HepG2 (cell line): ENCODE measurements at regions not wholly inside any gene's neighbourhood (a gene's known extent, or its start where the extent isn't known, plus 50 kb on each side); places are given as distances from the start of the nearest gene placed in this dataset.

Experiments
- ATAC-seq: fragments of 200-7000 bp; cut with Tn5 transposase; 3 replicates; pipeline ENCODE4 v1.9.1; 2020; ENCODE audit warnings: mild to moderate bottlenecking, moderate library complexity
- BruUV-seq: library from RNA; stranded (reverse); fragments of 400-500 nt; replicated peaks from 2 replicates; lab custom pipeline; 2021; lab: Mats Ljungman, UMichigan
- CTCF ChIA-PET: fragments of 300-600 bp; formaldehyde crosslinking; extraction: SDS; loops from one replicate; lab custom pipeline; 2021; ENCODE audit warnings: low total read pairs, inconsistent platforms, low intra/inter-chr PET ratio; lab: Yijun Ruan, JAX
- POLR2A ChIA-PET: fragments of 350-600 bp; sonication (Branson Sonifier 250); formaldehyde crosslinking; loops from one replicate; lab custom pipeline; 2020; ENCODE audit warnings: antibody characterized with exemption, inconsistent platforms; lab: Yijun Ruan, JAX
- DNase-seq: peaks from one replicate; pipeline ENCODE4 v3.0.0-alpha.2; 2015; ENCODE audit warnings: low spot score
- FAIRE-seq: peaks from 3 replicates; lab custom pipeline; 2011; peaks lifted over from hg19 to GRCh38; lab: Jason Lieb, UNC
- H2AFZ ChIP-seq: one replicate; pipeline ENCODE4 v1.6.1; 2011; ENCODE audit warnings: low read length, inconsistent platforms
- H3K27ac ChIP-seq: fragments of 300-600 bp; 3 replicates; pipeline ENCODE4 v1.8.0; 2011; ENCODE audit warnings: mixed run types, mild to moderate bottlenecking, mixed read lengths, low read length, inconsistent platforms; ENCODE audit not compliant: insufficient read depth; ENCODE audit errors: extremely low read length
- H3K27me3 ChIP-seq, 2 experiments: fragments of 200-600 bp in 1 of 2; 2 replicates in 1 of 2; 3 replicates in 1 of 2; pipeline versions ENCODE4 v1.6.0 to v1.8.0; 2011; ENCODE audit warnings: low read length in 2 of 2, mild to moderate bottlenecking in 2 of 2, moderate library complexity in 2 of 2, inconsistent platforms in 1 of 2; ENCODE audit not compliant: insufficient read depth in 2 of 2, control insufficient read depth in 1 of 2
- H3K36me3 ChIP-seq, 2 experiments: fragments of 200-600 bp in 1 of 2; replicated peaks in 1 of 2; 2 replicates in 1 of 2; 3 replicates in 1 of 2; pipeline versions ENCODE4 v1.5.1 to v1.8.0; 2011; ENCODE audit warnings: low read length in 2 of 2, inconsistent platforms in 1 of 2; ENCODE audit not compliant: insufficient read depth in 2 of 2, control insufficient read depth in 1 of 2
- H3K4me1 ChIP-seq: 2 replicates; pipeline ENCODE4 v1.5.1; 2012; ENCODE audit warnings: low read length, inconsistent platforms; ENCODE audit not compliant: insufficient read depth
- H3K4me2 ChIP-seq: 2 replicates; pipeline ENCODE4 v1.6.0; 2011; ENCODE audit warnings: low read depth, low read length, inconsistent platforms
- H3K4me3 ChIP-seq, 3 experiments: fragments of 200-600 bp in 1 of 3; sonication (generic), shearing (Covaris generic) in 1 of 3; replicated peaks in 1 of 3; 2 replicates each; pipeline ENCODE4 v1.5.1; 2011 to 2016; ENCODE audit warnings: low read length in 3 of 3, inconsistent platforms in 2 of 3, low read depth in 2 of 3, mild to moderate bottlenecking in 2 of 3, control low read depth in 1 of 3, mixed read lengths in 1 of 3; ENCODE audit not compliant: insufficient read depth in 1 of 3
- H3K79me2 ChIP-seq: one replicate; pipeline ENCODE4 v1.6.1; 2011; ENCODE audit warnings: low read length, inconsistent platforms; ENCODE audit not compliant: insufficient read depth
- H3K9ac ChIP-seq: 2 replicates; pipeline ENCODE4 v1.6.0; 2011; ENCODE audit warnings: mild to moderate bottlenecking, low read depth, low read length, inconsistent platforms; ENCODE audit not compliant: insufficient read depth
- H3K9me3 ChIP-seq: 2 replicates; pipeline ENCODE4 v1.5.1; 2012; ENCODE audit warnings: mild to moderate bottlenecking, low read length
- H4K20me1 ChIP-seq: 2 replicates; pipeline ENCODE4 v1.6.0; 2011; ENCODE audit warnings: inconsistent platforms, mild to moderate bottlenecking, low read length, moderate library complexity; ENCODE audit not compliant: insufficient read depth
- CBX2 ChIP-seq, 2 experiments: fragments of 200-600 bp in 1 of 2; sonication (generic); formaldehyde crosslinking in 1 of 2; IDR thresholded peaks; 2 replicates each; pipeline versions ENCODE4 v1.7.0 to v1.8.1; 2018 to 2022; ENCODE audit warnings: low read depth in 2 of 2, low read length in 1 of 2, mild to moderate bottlenecking in 1 of 2, missing genetic modification reagents in 1 of 2
- CEBPB ChIP-seq: IDR thresholded peaks from 2 replicates; pipeline ENCODE4 v1.6.1; 2011; ENCODE audit warnings: low read depth, low read length, improper control_type of control experiment, borderline replicate concordance
- EP300 ChIP-seq, 3 experiments: sonication (generic) in 1 of 3; formaldehyde crosslinking in 1 of 3; IDR thresholded peaks; 2 replicates each; pipeline versions ENCODE4 v1.5.1 to v1.6.1; 2011 to 2020; ENCODE audit warnings: low read depth in 2 of 3, low read length in 2 of 3, borderline replicate concordance in 1 of 3, improper control_type of control experiment in 1 of 3, mild to moderate bottlenecking in 1 of 3, missing genetic modification reagents in 1 of 3, moderate library complexity in 1 of 3
- HOXA7 ChIP-seq: sonication (generic); formaldehyde crosslinking; IDR thresholded peaks from 2 replicates; pipeline ENCODE4 v1.8.1; 2022; ENCODE audit warnings: mild to moderate bottlenecking, missing genetic modification reagents, moderate library complexity
- ISX ChIP-seq: sonication (generic); formaldehyde crosslinking; conservative IDR thresholded peaks from 2 replicates; pipeline ENCODE4 v1.5.0; 2020; ENCODE audit warnings: missing genetic modification reagents
- MAZ ChIP-seq, 2 experiments: sonication (generic) in 1 of 2; formaldehyde crosslinking in 1 of 2; IDR thresholded peaks; 2 replicates each; pipeline versions ENCODE4 v1.5.0 to v1.6.1; 2012 to 2020; ENCODE audit warnings: low read depth in 2 of 2, mild to moderate bottlenecking in 2 of 2, borderline replicate concordance in 1 of 2, improper control_type of control experiment in 1 of 2, low read length in 1 of 2, missing genetic modification reagents in 1 of 2, moderate library complexity in 1 of 2
- NFE2 ChIP-seq: sonication (generic); formaldehyde crosslinking; IDR thresholded peaks from 2 replicates; pipeline ENCODE4 v1.4.0; 2020; ENCODE audit warnings: missing genetic modification reagents
- SAFB2 ChIP-seq: sonication (generic); formaldehyde crosslinking; IDR thresholded peaks from 2 replicates; pipeline ENCODE4 v1.5.1; 2020; ENCODE audit warnings: missing genetic modification reagents, low read depth, mild to moderate bottlenecking, borderline replicate concordance
- XRCC5 ChIP-seq: fragments of 200-400 bp; formaldehyde crosslinking; optimal IDR thresholded peaks from 2 replicates; pipeline ENCODE3; 2017; ENCODE audit warnings: mild to moderate bottlenecking, low read length
- ZC3H4 ChIP-seq: sonication (generic); formaldehyde crosslinking; IDR thresholded peaks from 2 replicates; pipeline ENCODE4 v1.4.0; 2020; ENCODE audit warnings: missing genetic modification reagents, borderline replicate concordance
- ZNF101 ChIP-seq: sonication (generic); formaldehyde crosslinking; IDR thresholded peaks from 2 replicates; pipeline ENCODE4 v1.4.0; 2020; ENCODE audit warnings: mild to moderate bottlenecking, low read depth, missing genetic modification reagents, borderline replicate concordance
- ZNF274 ChIP-seq: sonication (generic); formaldehyde crosslinking; IDR thresholded peaks from 2 replicates; pipeline ENCODE4 v1.5.1; 2020; ENCODE audit warnings: mild to moderate bottlenecking, missing genetic modification reagents
- ZNF367 ChIP-seq: sonication (generic); formaldehyde crosslinking; IDR thresholded peaks from 2 replicates; pipeline ENCODE4 v1.4.0; 2020; ENCODE audit warnings: missing genetic modification reagents, borderline replicate concordance
- ZNF468 ChIP-seq: sonication (generic); formaldehyde crosslinking; IDR thresholded peaks from 2 replicates; pipeline ENCODE4 v1.8.0; 2022; ENCODE audit warnings: mild to moderate bottlenecking, moderate library complexity, missing genetic modification reagents
- ZNF549 ChIP-seq: sonication (generic); formaldehyde crosslinking; IDR thresholded peaks from 2 replicates; pipeline ENCODE4 v1.5.0; 2020; ENCODE audit warnings: missing genetic modification reagents
- ZNF788 ChIP-seq: sonication (generic); formaldehyde crosslinking; IDR thresholded peaks from 2 replicates; pipeline ENCODE4 v1.5.0; 2020; ENCODE audit warnings: mild to moderate bottlenecking, missing genetic modification reagents, borderline replicate concordance
- ZNF850 ChIP-seq: sonication (generic); formaldehyde crosslinking; conservative IDR thresholded peaks from 2 replicates; pipeline ENCODE4 v1.9.0; 2021; ENCODE audit warnings: mild to moderate bottlenecking, missing genetic modification reagents
- WGBS: methylation state at CpG from one replicate; pipeline ENCODE4 v1.1.6; 2017; ENCODE audit warnings: low lambda C conversion rate; 5-methylcytosine and 5-hydroxymethylcytosine counted together
- in situ Hi-C: cut with HindIII; loops from 2 replicates; pipeline ENCODE4 v1.10.0; 2017; ENCODE audit warnings: low pct_unique_long_range_greater_than_20kb; ENCODE audit not compliant: extremely low pct_ligation_motif_present
- intact Hi-C: fragments of 100-400 bp; cut with micrococcal nuclease; formaldehyde crosslinking; loops from one replicate; pipeline ENCODE4 v1.10.0; 2022; ENCODE audit not compliant: unreplicated experiment
- TF ChIP-seq, protein P1 (sequence below): sonication (generic); formaldehyde crosslinking; IDR thresholded peaks from 2 replicates; pipeline ENCODE4 v1.4.0; 2020; ENCODE audit warnings: missing genetic modification reagents
- TF ChIP-seq, protein P2 (sequence below): sonication (generic); formaldehyde crosslinking; IDR thresholded peaks from 2 replicates; pipeline ENCODE4 v1.5.1; 2020; ENCODE audit warnings: missing genetic modification reagents, mild to moderate bottlenecking, borderline replicate concordance
- TF ChIP-seq, protein P3 (sequence below): sonication (generic); formaldehyde crosslinking; IDR thresholded peaks from 2 replicates; pipeline ENCODE4 v1.5.1; 2020; ENCODE audit warnings: missing genetic modification reagents, mild to moderate bottlenecking, borderline replicate concordance

GRCh38 chr17:22717211-22717610 is 1024.9 kb downstream of the KCNJ18 start (continued):
- no peak for TF ChIP-seq ZNF468 (CRISPR knock-in tag)
- TF ChIP-seq EP300 (IDR thresholded peaks at IDR 0.05; ENCODE audit: low read depth in 2 of 2, low read length in 2 of 2): no peak
- no peak for TF ChIP-seq EP300 (CRISPR knock-in tag; IDR thresholded peaks at IDR 0.05; ENCODE audit: borderline replicate concordance)
- TF ChIP-seq, protein P1, sequence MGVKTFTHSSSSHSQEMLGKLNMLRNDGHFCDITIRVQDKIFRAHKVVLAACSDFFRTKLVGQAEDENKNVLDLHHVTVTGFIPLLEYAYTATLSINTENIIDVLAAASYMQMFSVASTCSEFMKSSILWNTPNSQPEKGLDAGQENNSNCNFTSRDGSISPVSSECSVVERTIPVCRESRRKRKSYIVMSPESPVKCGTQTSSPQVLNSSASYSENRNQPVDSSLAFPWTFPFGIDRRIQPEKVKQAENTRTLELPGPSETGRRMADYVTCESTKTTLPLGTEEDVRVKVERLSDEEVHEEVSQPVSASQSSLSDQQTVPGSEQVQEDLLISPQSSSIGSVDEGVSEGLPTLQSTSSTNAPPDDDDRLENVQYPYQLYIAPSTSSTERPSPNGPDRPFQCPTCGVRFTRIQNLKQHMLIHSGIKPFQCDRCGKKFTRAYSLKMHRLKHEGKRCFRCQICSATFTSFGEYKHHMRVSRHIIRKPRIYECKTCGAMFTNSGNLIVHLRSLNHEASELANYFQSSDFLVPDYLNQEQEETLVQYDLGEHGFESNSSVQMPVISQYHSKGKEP: no peak
- TF ChIP-seq, protein P2, sequence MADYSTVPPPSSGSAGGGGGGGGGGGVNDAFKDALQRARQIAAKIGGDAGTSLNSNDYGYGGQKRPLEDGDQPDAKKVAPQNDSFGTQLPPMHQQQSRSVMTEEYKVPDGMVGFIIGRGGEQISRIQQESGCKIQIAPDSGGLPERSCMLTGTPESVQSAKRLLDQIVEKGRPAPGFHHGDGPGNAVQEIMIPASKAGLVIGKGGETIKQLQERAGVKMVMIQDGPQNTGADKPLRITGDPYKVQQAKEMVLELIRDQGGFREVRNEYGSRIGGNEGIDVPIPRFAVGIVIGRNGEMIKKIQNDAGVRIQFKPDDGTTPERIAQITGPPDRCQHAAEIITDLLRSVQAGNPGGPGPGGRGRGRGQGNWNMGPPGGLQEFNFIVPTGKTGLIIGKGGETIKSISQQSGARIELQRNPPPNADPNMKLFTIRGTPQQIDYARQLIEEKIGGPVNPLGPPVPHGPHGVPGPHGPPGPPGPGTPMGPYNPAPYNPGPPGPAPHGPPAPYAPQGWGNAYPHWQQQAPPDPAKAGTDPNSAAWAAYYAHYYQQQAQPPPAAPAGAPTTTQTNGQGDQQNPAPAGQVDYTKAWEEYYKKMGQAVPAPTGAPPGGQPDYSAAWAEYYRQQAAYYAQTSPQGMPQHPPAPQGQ (CRISPR knock-in tag): no peak
- no peak for TF ChIP-seq ZNF850 (CRISPR knock-in tag)
- no peak for TF ChIP-seq ZC3H4 (CRISPR knock-in tag)
- no peak for TF ChIP-seq ZNF101 (CRISPR knock-in tag)
- no peak for TF ChIP-seq SAFB2
- no peak for TF ChIP-seq ZNF788 (CRISPR knock-in tag)

- ATAC-seq (no peak), DNase-seq (no peak), FAIRE-seq (no peak)
- ChIA-PET POLR2A (no interaction called here), CTCF (no interaction called here)
- H3K9me3 ChIP-seq: peaks cover 79% of the 10 kb centered on the region
- in situ Hi-C loops: no loop called here
- H3K79me2 ChIP-seq: no peaks in the 10 kb centered on the region
- H3K4me3 ChIP-seq: no peak overlapping the region
- no peaks in the 10 kb centered on the region for H3K4me1 ChIP-seq
- H2AFZ ChIP-seq: no peak overlapping the region
- H3K27me3 ChIP-seq: no peaks in the 10 kb centered on the region; a peak in 1 of 5 replicates
- BruUV-seq: no TSS peak
- no peak overlapping the region for H3K4me2 ChIP-seq
- intact Hi-C loops: no loop called here
- no peaks in the 10 kb centered on the region for H3K36me3 ChIP-seq
- 3% methylated on average over 2 of the region's 2 CpGs for WGBS
- no peaks in the 10 kb centered on the region for H4K20me1 ChIP-seq
- no peak overlapping the region for H3K9ac ChIP-seq
- no peak overlapping the region for H3K27ac ChIP-seq
- TF ChIP-seq XRCC5: no peak
- TF ChIP-seq ZNF549 (CRISPR knock-in tag): no peak
- TF ChIP-seq ISX: no peak
- TF ChIP-seq, protein P3, sequence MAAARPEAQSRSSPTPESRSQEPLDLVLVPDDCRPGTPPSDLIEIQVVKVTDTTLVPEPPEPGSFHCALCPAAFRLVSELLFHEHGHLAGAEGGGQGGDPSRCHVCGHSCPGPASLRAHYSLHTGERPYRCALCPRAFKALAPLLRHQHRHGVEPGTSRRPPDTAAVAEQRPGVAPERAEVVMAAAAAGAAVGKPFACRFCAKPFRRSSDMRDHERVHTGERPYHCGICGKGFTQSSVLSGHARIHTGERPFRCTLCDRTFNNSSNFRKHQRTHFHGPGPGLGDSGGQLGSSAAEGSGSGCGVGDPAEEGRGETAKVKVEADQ: no peak
- TF ChIP-seq NFE2 (CRISPR knock-in tag): no peak
- no peak for TF ChIP-seq HOXA7 (CRISPR knock-in tag)
- TF ChIP-seq CBX2 (IDR thresholded peaks at IDR 0.05; ENCODE audit: low read depth, low read length): no peak
- no peak for TF ChIP-seq CBX2 (CRISPR knock-in tag; IDR thresholded peaks at IDR 0.05; ENCODE audit: low read depth)
- TF ChIP-seq MAZ (IDR thresholded peaks at IDR 0.05; ENCODE audit: borderline replicate concordance, low read depth, low read length): no peak
- TF ChIP-seq MAZ (CRISPR knock-in tag; IDR thresholded peaks at IDR 0.05; ENCODE audit: low read depth): no peak
- TF ChIP-seq ZNF274 (CRISPR knock-in tag): no peak
- TF ChIP-seq CEBPB: no peak
- TF ChIP-seq ZNF367: no peak
These were observed 1026.4 kb downstream of the KCNJ18 start for GRCh38 chr17:22718689-22719088.
